ENCODE measurements at regions not wholly inside any gene's neighbourhood (a gene's known extent, or its start where the extent isn't known, plus 50 kb on each side); places are given as distances from the start of the nearest gene placed in this dataset.

DNA sequence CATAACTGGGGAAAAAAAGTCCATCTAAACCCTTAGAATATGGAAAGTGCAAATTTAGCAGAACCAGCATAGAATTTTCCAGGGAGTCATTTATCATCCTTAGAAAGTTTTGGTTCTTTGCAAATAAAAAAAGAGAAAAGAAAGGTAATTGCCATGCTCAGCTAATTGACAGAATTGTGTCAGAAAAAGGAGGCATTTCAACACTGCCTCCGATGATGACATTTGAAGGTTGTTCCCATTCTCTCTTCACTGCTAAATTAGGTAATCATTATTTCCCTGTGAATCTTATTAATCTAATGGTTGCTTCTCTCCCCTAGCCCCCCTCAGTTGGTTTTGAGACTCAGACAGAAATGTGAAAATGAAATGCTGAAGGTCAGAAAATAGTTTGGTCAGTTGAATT lies 139.2 kb downstream of the PDCD6IP start:
- TF ChIP-seq, protein P1, sequence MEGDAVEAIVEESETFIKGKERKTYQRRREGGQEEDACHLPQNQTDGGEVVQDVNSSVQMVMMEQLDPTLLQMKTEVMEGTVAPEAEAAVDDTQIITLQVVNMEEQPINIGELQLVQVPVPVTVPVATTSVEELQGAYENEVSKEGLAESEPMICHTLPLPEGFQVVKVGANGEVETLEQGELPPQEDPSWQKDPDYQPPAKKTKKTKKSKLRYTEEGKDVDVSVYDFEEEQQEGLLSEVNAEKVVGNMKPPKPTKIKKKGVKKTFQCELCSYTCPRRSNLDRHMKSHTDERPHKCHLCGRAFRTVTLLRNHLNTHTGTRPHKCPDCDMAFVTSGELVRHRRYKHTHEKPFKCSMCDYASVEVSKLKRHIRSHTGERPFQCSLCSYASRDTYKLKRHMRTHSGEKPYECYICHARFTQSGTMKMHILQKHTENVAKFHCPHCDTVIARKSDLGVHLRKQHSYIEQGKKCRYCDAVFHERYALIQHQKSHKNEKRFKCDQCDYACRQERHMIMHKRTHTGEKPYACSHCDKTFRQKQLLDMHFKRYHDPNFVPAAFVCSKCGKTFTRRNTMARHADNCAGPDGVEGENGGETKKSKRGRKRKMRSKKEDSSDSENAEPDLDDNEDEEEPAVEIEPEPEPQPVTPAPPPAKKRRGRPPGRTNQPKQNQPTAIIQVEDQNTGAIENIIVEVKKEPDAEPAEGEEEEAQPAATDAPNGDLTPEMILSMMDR (IDR thresholded peaks at IDR 0.05; ENCODE audit: insufficient read depth, low read length, poor library complexity, severe bottlenecking), result no peak
- no peak for TF ChIP-seq EZH2phosphoT487 (conservative IDR thresholded peaks at IDR 0.05; ENCODE audit: low read length)
